ENCODE measurements at regions not wholly inside any gene's neighbourhood (a gene's known extent, or its start where the extent isn't known, plus 50 kb on each side); places are given as distances from the start of the nearest gene placed in this dataset.

DNA sequence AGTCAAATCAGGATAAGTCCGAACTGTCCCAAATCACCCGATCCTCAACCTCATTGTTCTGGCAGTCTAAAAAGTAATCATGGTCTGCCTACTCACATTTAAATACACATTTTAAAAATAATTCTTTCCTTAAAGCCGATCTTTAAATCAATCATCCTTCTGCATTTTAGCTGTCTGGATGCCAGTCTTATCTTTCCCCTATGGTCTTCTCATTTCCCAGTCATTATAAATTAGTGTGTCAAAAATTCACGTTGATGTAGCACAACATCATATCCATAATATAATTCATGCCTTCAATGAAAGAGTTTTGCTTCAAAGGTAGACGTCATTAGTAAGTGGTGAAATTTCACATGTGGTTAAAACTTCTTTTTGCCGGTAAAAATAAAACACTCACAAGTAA is 108.1 kb upstream of the FRG1 start:
- TF ChIP-seq, protein P1, sequence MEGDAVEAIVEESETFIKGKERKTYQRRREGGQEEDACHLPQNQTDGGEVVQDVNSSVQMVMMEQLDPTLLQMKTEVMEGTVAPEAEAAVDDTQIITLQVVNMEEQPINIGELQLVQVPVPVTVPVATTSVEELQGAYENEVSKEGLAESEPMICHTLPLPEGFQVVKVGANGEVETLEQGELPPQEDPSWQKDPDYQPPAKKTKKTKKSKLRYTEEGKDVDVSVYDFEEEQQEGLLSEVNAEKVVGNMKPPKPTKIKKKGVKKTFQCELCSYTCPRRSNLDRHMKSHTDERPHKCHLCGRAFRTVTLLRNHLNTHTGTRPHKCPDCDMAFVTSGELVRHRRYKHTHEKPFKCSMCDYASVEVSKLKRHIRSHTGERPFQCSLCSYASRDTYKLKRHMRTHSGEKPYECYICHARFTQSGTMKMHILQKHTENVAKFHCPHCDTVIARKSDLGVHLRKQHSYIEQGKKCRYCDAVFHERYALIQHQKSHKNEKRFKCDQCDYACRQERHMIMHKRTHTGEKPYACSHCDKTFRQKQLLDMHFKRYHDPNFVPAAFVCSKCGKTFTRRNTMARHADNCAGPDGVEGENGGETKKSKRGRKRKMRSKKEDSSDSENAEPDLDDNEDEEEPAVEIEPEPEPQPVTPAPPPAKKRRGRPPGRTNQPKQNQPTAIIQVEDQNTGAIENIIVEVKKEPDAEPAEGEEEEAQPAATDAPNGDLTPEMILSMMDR (IDR thresholded peaks at IDR 0.05), result no peak
- TF ChIP-seq POLR2A (IDR thresholded peaks at IDR 0.05), result no peak
